Adrenal gland (tissue), 5 donors: ENCODE measurements at regions not wholly inside any gene's neighbourhood (a gene's known extent, or its start where the extent isn't known, plus 50 kb on each side); places are given as distances from the start of the nearest gene placed in this dataset.

Experiments
- CTCF ChIP-seq, 6 experiments: fragments of 450-650 bp in 4 of 6; fragments of 200-600 bp in 2 of 6; sonication (generic) in 1 of 6; IDR thresholded peaks; 1 replicate in 5 of 6; 2 replicates in 1 of 6; pipeline versions ENCODE4 v1.5.1 to v1.8.0; 2016 to 2021; ENCODE audit warnings: antibody characterized with exemption in 6 of 6, mild to moderate bottlenecking in 2 of 6, moderate library complexity in 1 of 6
- POLR2A ChIP-seq, 2 donors: fragments of 450-650 bp; IDR thresholded peaks; one replicate each; pipeline ENCODE4 v1.6.1; 2017; ENCODE audit warnings: antibody characterized with exemption in 2 of 2, mild to moderate bottlenecking in 2 of 2, moderate library complexity in 1 of 2
- donor health status: DM: no; HTN: no; CAD: no.

DNA sequence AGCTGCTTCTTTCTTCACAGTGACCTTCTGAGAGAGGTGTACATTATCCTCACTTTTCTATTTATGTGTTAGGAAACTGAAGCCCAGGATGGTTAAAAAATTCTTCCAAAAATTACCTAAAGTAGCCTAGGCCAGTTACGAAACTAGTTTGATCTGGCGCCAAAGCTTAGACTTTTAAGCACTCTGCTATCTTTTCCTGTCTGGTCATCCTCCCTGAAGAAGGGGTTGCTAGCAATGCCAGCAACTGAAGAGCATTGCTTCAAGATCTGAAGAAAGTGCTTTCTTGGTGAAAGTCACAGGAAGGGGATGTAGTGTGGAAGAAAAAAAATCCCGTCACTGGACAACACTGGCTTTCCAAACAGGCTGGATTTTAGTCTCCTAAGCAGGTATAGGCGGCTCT, 618.8 kb upstream of the GRM7 start:
- TF ChIP-seq POLR2A (IDR thresholded peaks at IDR 0.05) (no peak), CTCF (IDR thresholded peaks at IDR 0.05) (no peak)
